HUES64 (cell line): ENCODE measurements at regions not wholly inside any gene's neighbourhood (a gene's known extent, or its start where the extent isn't known, plus 50 kb on each side); places are given as distances from the start of the nearest gene placed in this dataset.

Source experiments
- H3K27ac ChIP-seq: 2 replicates; pipeline ENCODE4 v1.7.0; 2013; ENCODE audit warnings: low read depth, low read length, inconsistent platforms
- H3K27me3 ChIP-seq: 2 replicates; pipeline ENCODE4 v1.6.1; 2013; ENCODE audit warnings: mild to moderate bottlenecking, low read length; ENCODE audit not compliant: insufficient read depth
- H3K36me3 ChIP-seq: 2 replicates; pipeline ENCODE4 v1.6.1; 2013; ENCODE audit warnings: mild to moderate bottlenecking, low read length; ENCODE audit not compliant: insufficient read depth
- H3K4me1 ChIP-seq: 2 replicates; pipeline ENCODE4 v1.6.1; 2013; ENCODE audit warnings: mild to moderate bottlenecking, low read length, moderate library complexity; ENCODE audit not compliant: insufficient read depth
- H3K4me3 ChIP-seq: 2 replicates; pipeline ENCODE4 v1.5.1; 2013; ENCODE audit warnings: mild to moderate bottlenecking, low read length, moderate library complexity
- H3K9ac ChIP-seq: 2 replicates; pipeline ENCODE4 v1.6.1; 2013; ENCODE audit warnings: mild to moderate bottlenecking, low read depth, low read length
- H3K9me3 ChIP-seq: 2 replicates; pipeline ENCODE4 v1.6.1; 2013; ENCODE audit warnings: low read depth, low read length; ENCODE audit not compliant: insufficient read depth
- WGBS: fragments of 150-250, 120-280 bp; methylation state at CpG from one replicate; pipeline ENCODE4 v1.1.7; 2013; ENCODE audit warnings: missing lambda C conversion rate; 5-methylcytosine and 5-hydroxymethylcytosine counted together

GRCh38 chr7:98483276-98483963, 82.5 kb upstream of the BAIAP2L1 start:
- no peaks in the 10 kb centered on the region for H3K27me3 ChIP-seq
- no peaks in the 10 kb centered on the region for H3K36me3 ChIP-seq
- H3K27ac ChIP-seq = no peak overlapping the region
- peaks cover 12% of the 10 kb centered on the region for H3K9me3 ChIP-seq
- H3K4me3 ChIP-seq = no peak overlapping the region
- no peak overlapping the region for H3K9ac ChIP-seq
- no peaks in the 10 kb centered on the region for H3K4me1 ChIP-seq
- 91% methylated on average over 10 of the region's 12 CpGs for WGBS

- H3K27me3 ChIP-seq = no peaks in the 10 kb centered on the region
- no peak overlapping the region for H3K27ac ChIP-seq
- peaks cover 12% of the 10 kb centered on the region for H3K9me3 ChIP-seq
- no peak overlapping the region for H3K4me3 ChIP-seq
- H3K9ac ChIP-seq = no peak overlapping the region
- no peaks in the 10 kb centered on the region for H3K36me3 ChIP-seq
- WGBS = 94% methylated on average over 5 of the region's 5 CpGs
- 0 out of 2 replicates have a peak, but pooled peaks cover 5% of the 10 kb centered on the region for H3K4me1 ChIP-seq
Measured at GRCh38 chr7:98479318-98479717, 78.4 kb upstream of the BAIAP2L1 start.

DNA sequence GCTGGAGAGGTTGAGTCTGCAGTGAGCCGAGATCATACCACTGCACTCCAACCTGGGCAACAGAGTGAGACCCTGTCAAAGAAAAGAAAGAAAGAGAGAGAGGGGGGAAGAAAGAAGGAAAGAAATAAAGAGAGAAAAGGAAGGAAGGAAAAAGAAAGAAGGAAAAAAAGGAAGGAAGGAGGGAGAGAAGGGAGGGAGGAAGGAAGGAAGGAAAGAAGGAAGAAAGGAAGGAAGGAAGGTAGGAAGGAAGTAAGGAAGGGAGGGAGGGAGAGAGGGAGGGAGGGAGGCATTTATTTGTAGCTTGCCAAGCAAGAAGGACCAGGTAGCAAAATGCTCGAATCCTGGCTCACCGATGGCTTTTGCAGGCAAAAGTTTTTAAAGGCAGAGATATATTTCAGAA, 74.5 kb upstream of the BAIAP2L1 start:
- H3K9ac ChIP-seq = no peak overlapping the region
- WGBS = 90% methylated on average over 3 of the region's 3 CpGs
- no peak overlapping the region for H3K4me3 ChIP-seq
- H3K36me3 ChIP-seq = no peaks in the 10 kb centered on the region
- H3K27ac ChIP-seq = no peak overlapping the region
- no peaks in the 10 kb centered on the region for H3K27me3 ChIP-seq
- H3K9me3 ChIP-seq = peaks cover 3% of the 10 kb centered on the region
- peaks cover 8% of the 10 kb centered on the region; the same call in 1 of the 2 replicates for H3K4me1 ChIP-seq

DNA sequence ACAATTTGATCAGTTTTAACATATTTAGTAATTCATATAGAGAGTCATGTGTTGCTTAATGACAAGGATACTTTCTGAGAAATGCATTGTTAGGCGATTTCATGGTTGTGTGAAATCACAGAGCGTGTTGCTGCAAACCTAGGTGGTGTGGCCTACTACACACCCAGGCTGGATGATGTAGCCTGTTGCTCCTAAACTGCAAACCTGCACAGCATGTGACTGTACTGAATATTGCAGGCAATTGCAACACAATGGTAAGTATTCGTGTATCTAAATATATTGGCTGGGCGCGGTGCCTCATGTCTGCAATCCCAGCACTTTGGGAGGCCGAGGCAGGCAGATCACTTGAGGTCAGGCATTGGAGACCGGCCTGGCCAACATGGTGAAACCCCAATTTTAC, 73.7 kb upstream of the BAIAP2L1 start:
- Histone ChIP-seq H3K36me3 (no peaks in the 10 kb centered on the region), H3K9me3 (no peaks in the 10 kb centered on the region), H3K9ac (no peak overlapping the region), H3K4me3 (no peak overlapping the region), H3K27me3 (no peaks in the 10 kb centered on the region), H3K4me1 (peaks cover 8% of the 10 kb centered on the region; the same call in 1 of the 2 replicates), H3K27ac (no peak overlapping the region)
- 91% methylated on average over 7 of the region's 7 CpGs for WGBS

DNA sequence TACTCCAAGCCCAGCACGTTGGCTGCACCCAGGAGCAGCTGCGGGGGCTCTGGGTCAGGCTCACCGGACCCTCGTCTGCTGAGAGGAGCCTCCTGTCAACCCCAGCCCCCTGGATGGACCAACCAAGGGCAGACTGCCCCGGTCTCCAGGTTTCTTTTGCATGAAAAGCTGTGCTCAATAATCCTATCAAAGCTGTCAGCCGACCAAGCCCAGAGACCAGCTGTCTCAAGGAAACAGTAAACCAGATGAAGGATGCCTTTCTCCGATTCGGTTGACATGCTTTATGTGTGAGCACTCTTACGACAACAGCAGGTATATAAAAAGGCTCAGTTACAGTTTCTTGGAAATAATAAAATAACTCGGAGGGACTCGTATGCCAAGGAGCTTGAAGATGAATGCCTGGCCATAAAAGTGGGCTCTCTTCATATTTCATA, 71.6 kb upstream of the BAIAP2L1 start:
- no peaks in the 10 kb centered on the region for H3K36me3 ChIP-seq
- WGBS = 94% methylated on average over 11 of the region's 11 CpGs
- no peak overlapping the region for H3K9ac ChIP-seq
- H3K4me3 ChIP-seq = no peak overlapping the region
- H3K27me3 ChIP-seq = no peaks in the 10 kb centered on the region
- peaks cover 8% of the 10 kb centered on the region; the same call in 1 of the 2 replicates for H3K4me1 ChIP-seq
- no peaks in the 10 kb centered on the region for H3K9me3 ChIP-seq
- H3K27ac ChIP-seq = no peak overlapping the region

- Histone ChIP-seq H3K27ac (0 out of 2 replicates have a peak overlapping the region, but pooled peaks have one; percentile 35), H3K9me3 (no peaks in the 10 kb centered on the region), H3K27me3 (no peaks in the 10 kb centered on the region), H3K4me3 (peak overlapping the region; percentile 66), H3K36me3 (no peaks in the 10 kb centered on the region), H3K4me1 (peaks cover 3% of the 10 kb centered on the region; the same call in 1 of the 2 replicates), H3K9ac (0 out of 2 replicates have a peak overlapping the region, but pooled peaks have one; percentile 36)
- 8% methylated on average over 47 of the region's 48 CpGs for WGBS
Measured at GRCh38 chr7:98470485-98471240, 69.8 kb upstream of the BAIAP2L1 start.

GRCh38 chr7:98469088-98469487, 68.2 kb upstream of the BAIAP2L1 start:
- H3K27me3 ChIP-seq = no peaks in the 10 kb centered on the region
- no peak overlapping the region for H3K4me3 ChIP-seq
- 95% methylated on average over 1 of the region's 1 CpG for WGBS
- H3K4me1 ChIP-seq = peaks cover 3% of the 10 kb centered on the region; the same call in 1 of the 2 replicates
- no peak overlapping the region for H3K9ac ChIP-seq
- H3K9me3 ChIP-seq = no peaks in the 10 kb centered on the region
- H3K27ac ChIP-seq = no peak overlapping the region
- H3K36me3 ChIP-seq = no peaks in the 10 kb centered on the region

GRCh38 chr7:98467570-98468312, 66.9 kb upstream of the BAIAP2L1 start:
- WGBS = 89% methylated on average over 8 of the region's 8 CpGs
- no peak overlapping the region for H3K9ac ChIP-seq
- no peaks in the 10 kb centered on the region for H3K27me3 ChIP-seq
- no peaks in the 10 kb centered on the region for H3K36me3 ChIP-seq
- peaks cover 3% of the 10 kb centered on the region; the same call in 1 of the 2 replicates for H3K4me1 ChIP-seq
- H3K27ac ChIP-seq = no peak overlapping the region
- H3K4me3 ChIP-seq = no peak overlapping the region
- H3K9me3 ChIP-seq = no peaks in the 10 kb centered on the region

DNA sequence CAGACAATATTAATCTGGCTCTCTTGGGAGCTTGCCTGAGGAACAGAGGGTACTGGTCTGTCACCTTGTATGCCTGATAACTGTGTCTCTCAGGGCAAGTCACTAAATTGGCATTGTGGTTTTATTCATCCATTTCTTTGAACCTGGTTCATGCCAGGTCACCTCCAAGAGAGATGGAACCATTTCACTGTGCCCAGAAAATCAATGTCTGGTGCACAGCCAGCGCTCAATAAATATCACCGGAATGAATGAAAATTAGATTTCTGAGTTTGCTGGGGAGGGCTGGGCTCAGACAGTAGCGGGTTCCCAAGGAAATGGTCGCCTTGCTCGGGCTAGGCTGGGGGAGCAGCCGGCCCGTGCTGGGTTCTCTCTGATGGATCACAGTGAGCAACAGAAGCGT, 64.1 kb upstream of the BAIAP2L1 start:
- H3K36me3 ChIP-seq = no peaks in the 10 kb centered on the region
- H3K27ac ChIP-seq = no peak overlapping the region
- no peaks in the 10 kb centered on the region for H3K4me1 ChIP-seq
- WGBS = 92% methylated on average over 8 of the region's 8 CpGs
- no peak overlapping the region for H3K4me3 ChIP-seq
- no peaks in the 10 kb centered on the region for H3K27me3 ChIP-seq
- no peaks in the 10 kb centered on the region for H3K9me3 ChIP-seq
- no peak overlapping the region for H3K9ac ChIP-seq

- WGBS = 85% methylated on average over 4 of the region's 4 CpGs
- H3K9me3 ChIP-seq = no peaks in the 10 kb centered on the region
- no peaks in the 10 kb centered on the region for H3K36me3 ChIP-seq
- H3K4me1 ChIP-seq = no peaks in the 10 kb centered on the region
- H3K27ac ChIP-seq = no peak overlapping the region
- no peaks in the 10 kb centered on the region for H3K27me3 ChIP-seq
- no peak overlapping the region for H3K9ac ChIP-seq
- H3K4me3 ChIP-seq = no peak overlapping the region
Measured at GRCh38 chr7:98464558-98464940, 63.7 kb upstream of the BAIAP2L1 start.
